HFFc6 (cell line): ENCODE measurements at regions not wholly inside any gene's neighbourhood (a gene's known extent, or its start where the extent isn't known, plus 50 kb on each side); places are given as distances from the start of the nearest gene placed in this dataset.

Experiments
- DNase-seq: peaks from one replicate; pipeline ENCODE4 v3.0.0-alpha.2; 2018
- H3K27ac Mint-ChIP-seq: 2 replicates; pipeline ENCODE4 v1.8.0; 2020; ENCODE audit warnings: mild to moderate bottlenecking, mixed read lengths
- H3K27me3 Mint-ChIP-seq: 2 replicates; pipeline ENCODE4 v1.8.0; 2021; ENCODE audit warnings: mild to moderate bottlenecking, moderate library complexity, mixed read lengths; ENCODE audit not compliant: insufficient read depth
- H3K36me3 Mint-ChIP-seq: 2 replicates; pipeline ENCODE4 v1.8.0; 2021; ENCODE audit warnings: low read depth, mixed read lengths
- H3K4me1 Mint-ChIP-seq: 2 replicates; pipeline ENCODE4 v1.8.0; 2020; ENCODE audit warnings: low read depth, mixed read lengths
- H3K4me3 Mint-ChIP-seq: 2 replicates; pipeline ENCODE4 v1.8.0; 2020; ENCODE audit warnings: mild to moderate bottlenecking, moderate library complexity, mixed read lengths
- H3K9me3 Mint-ChIP-seq: 2 replicates; pipeline ENCODE4 v1.8.0; 2020; ENCODE audit warnings: mild to moderate bottlenecking, mixed read lengths
- CTCF ChIP-seq: fragments of 200-600 bp; sonication (generic); IDR thresholded peaks from 2 replicates; pipeline ENCODE4 v1.5.0; 2021; ENCODE audit warnings: antibody characterized with exemption, mild to moderate bottlenecking

- no peak for DNase-seq
- TF ChIP-seq CTCF, result no peak
- Mint-ChIP-seq H3K4me3 (no peak overlapping the region), H3K27me3 (no peaks in the 10 kb centered on the region), H3K27ac (no peak overlapping the region), H3K36me3 (peaks cover 9% of the 10 kb centered on the region; the same call in 1 of the 2 replicates), H3K4me1 (peaks cover 25% of the 10 kb centered on the region), H3K9me3 (peaks cover 7% of the 10 kb centered on the region)
These were observed 78.9 kb upstream of the SPRED2 start for GRCh38 chr2:65511306-65511705.

GRCh38 chr2:65508225-65508624, 75.8 kb upstream of the SPRED2 start:
- Mint-ChIP-seq H3K27ac (no peak overlapping the region), H3K9me3 (peaks cover 7% of the 10 kb centered on the region), H3K4me3 (no peak overlapping the region), H3K4me1 (no peaks in the 10 kb centered on the region; the same call in 1 of the 2 replicates), H3K27me3 (peaks cover 11% of the 10 kb centered on the region), H3K36me3 (peaks cover 9% of the 10 kb centered on the region; the same call in 1 of the 2 replicates)
- no peak for TF ChIP-seq CTCF
- no peak for DNase-seq

GRCh38 chr2:65507102-65508069, 75.0 kb upstream of the SPRED2 start:
- Mint-ChIP-seq H3K27me3 (peaks cover 14% of the 10 kb centered on the region), H3K4me3 (no peak overlapping the region), H3K4me1 (no peaks in the 10 kb centered on the region), H3K9me3 (peaks cover 7% of the 10 kb centered on the region), H3K36me3 (peaks cover 9% of the 10 kb centered on the region; the same call in 1 of the 2 replicates), H3K27ac (no peak overlapping the region)
- TF ChIP-seq CTCF, result no peak
- no peak for DNase-seq

GRCh38 chr2:65504814-65505697, 72.7 kb upstream of the SPRED2 start:
- TF ChIP-seq CTCF, result no peak
- Mint-ChIP-seq H3K27me3 (peaks cover 20% of the 10 kb centered on the region), H3K36me3 (no peaks in the 10 kb centered on the region), H3K9me3 (no peaks in the 10 kb centered on the region), H3K4me3 (no peak overlapping the region), H3K27ac (no peak overlapping the region), H3K4me1 (no peaks in the 10 kb centered on the region)
- DNase-seq, result no peak

- Mint-ChIP-seq H3K9me3 (no peaks in the 10 kb centered on the region), H3K27me3 (peaks cover 20% of the 10 kb centered on the region), H3K4me3 (no peak overlapping the region), H3K36me3 (no peaks in the 10 kb centered on the region), H3K4me1 (no peaks in the 10 kb centered on the region), H3K27ac (no peak overlapping the region)
- TF ChIP-seq CTCF, result no peak
- DNase-seq, result no peak
These were observed 71.8 kb upstream of the SPRED2 start for GRCh38 chr2:65504201-65504600.
